ENCODE measurements at regions not wholly inside any gene's neighbourhood (a gene's known extent, or its start where the extent isn't known, plus 50 kb on each side); places are given as distances from the start of the nearest gene placed in this dataset.

DNA sequence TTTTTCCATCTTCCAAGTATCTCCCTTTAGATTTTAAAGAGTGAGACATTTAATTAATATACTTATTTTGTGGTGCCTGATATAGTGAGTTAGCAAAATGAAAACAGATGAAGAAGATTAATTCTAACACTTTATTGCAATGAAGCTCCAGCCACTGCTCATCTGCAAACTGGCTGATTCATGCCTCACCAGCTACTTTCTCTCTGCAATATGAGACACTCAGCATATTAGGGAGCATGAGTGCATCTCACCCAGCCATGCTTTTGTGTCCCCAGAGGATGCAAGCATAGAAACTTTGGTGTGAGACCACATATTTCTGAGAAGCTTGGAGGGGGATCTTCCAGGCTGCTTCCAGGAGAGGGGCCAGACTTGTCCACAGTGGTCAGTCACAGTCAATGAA is 148.6 kb downstream of the BMP4 start:
- TF ChIP-seq, protein P1, sequence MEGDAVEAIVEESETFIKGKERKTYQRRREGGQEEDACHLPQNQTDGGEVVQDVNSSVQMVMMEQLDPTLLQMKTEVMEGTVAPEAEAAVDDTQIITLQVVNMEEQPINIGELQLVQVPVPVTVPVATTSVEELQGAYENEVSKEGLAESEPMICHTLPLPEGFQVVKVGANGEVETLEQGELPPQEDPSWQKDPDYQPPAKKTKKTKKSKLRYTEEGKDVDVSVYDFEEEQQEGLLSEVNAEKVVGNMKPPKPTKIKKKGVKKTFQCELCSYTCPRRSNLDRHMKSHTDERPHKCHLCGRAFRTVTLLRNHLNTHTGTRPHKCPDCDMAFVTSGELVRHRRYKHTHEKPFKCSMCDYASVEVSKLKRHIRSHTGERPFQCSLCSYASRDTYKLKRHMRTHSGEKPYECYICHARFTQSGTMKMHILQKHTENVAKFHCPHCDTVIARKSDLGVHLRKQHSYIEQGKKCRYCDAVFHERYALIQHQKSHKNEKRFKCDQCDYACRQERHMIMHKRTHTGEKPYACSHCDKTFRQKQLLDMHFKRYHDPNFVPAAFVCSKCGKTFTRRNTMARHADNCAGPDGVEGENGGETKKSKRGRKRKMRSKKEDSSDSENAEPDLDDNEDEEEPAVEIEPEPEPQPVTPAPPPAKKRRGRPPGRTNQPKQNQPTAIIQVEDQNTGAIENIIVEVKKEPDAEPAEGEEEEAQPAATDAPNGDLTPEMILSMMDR (IDR thresholded peaks at IDR 0.05; ENCODE audit: borderline replicate concordance, extremely low read depth, low read length, poor library complexity, severe bottlenecking): no peak
- no peak for TF ChIP-seq EZH2 (IDR thresholded peaks at IDR 0.05; ENCODE audit: borderline replicate concordance, low read depth, low read length, severe bottlenecking)

All from DND-41 (cell line).